ENCODE measurements at regions not wholly inside any gene's neighbourhood (a gene's known extent, or its start where the extent isn't known, plus 50 kb on each side); places are given as distances from the start of the nearest gene placed in this dataset.
A peak's percentile ranks its signal among the peaks of the same experiment; 100 is the strongest.

DNA sequence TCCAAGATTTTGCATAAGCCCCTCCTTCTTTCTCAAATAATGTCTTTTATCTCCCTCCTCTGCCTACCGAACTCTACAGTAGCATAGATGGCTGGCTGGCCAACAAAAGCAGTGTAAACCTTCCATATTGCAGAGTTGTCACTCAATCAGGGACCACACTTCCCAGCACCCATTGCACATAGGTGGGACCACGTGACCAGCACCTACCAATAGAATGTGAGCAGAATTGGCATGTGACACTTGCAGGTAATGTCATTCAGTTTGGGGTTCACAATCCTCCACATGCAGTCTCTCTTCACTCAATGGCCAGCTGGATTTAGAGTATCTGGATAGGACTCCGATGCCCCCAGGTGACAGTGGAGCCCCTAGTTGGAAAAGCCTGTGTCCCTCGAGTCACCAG is 190.3 kb upstream of the CRY1 start:
- DNase-seq: no peak

DNA sequence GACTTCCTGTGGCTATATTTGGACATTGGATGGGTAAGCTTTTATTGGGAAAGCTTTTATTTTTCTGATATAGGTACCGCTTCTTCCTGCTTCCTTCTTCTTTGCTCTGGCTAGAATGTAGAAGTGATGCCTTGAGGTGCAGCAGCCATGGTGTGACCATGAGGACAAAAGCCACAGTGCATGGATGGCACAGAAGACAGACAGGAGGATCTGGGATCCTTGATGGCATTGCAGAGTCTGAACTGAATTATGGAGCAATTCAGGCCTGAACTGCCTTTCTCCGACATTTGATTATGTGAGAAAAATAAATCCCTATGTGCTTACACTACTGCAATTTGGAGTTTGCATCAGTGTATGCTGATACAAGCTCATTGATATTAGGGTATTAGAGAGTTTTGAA is 191.3 kb upstream of the CRY1 start:
- DNase-seq: no peak

DNA sequence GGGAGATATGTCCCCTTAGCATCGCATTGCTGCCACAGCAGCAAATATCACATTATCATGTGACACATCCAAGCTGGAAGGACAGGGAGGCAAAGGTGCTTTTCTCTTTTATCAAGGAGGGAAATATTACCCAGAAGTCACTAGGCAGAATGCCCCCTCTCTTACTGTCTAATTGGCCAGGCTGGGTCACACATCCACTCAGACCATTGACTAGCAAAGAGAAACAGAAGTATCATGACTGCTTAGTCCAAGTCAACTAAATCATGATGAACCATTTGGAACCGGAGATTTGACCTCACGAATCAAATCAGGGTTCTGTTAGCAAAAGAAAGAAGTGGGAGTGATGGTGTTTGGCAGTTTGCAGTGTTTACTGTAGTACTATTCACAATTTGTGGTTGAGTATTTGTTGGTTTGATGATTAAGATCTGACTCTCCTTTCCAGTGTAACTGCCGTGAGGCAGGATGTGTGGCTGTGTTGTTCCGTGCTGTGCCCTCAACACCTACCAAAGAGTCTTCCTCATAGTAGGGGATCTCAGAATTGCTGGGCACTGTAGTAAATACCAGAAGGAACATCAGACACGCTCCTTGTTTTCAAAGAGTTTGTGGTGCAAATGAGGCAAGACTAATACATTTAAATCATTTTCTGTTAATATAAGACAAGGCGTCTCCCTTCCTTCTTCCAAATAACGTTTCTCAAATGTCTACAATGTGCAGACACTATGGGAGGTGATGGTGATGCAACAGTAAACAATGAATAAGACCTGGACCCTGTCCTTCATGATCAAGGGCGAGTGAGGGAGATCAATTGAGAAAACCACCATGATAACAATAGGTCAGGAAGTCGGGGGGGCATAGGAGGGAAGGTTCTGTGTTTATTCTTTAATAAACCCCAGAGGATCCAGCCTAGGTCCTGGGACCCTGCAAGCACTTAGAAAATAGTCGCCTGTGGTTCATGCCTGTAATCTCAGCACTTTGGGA is 194.4 kb upstream of the CRY1 start:
- DNase-seq: no peak

DNA sequence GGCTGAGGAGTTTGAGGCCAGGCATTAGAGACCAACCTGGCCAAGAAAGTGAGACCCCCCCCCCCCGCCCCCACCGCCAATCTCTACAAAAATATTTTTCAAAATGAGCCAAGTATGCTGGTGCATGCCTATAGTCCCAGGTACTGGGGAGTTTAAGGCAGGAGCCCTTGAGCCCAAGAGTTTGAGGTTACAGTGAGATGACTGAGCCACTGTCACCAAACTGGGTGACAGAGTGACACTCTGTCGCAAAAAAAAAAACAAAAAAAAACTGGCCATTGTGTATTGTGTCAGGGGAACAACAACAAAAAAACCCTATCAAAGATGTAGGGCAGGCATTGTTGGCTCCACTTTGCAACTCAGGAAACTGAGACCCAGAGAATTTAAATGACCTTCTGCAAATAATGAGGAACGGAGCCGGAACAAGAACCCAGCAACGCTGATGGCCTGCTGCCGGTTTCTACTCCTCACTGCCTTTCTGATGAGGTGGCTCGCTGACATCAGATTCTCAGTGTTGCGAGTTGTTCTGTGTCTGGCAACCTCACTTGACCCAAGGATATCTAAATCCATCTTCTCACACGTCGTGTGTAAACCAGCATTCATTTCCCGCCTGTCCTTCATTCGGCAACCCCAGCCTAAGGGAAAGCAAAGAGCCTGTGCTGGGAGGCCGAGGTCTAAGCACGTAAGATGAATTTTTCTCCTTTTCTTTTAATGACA is 195.2 kb upstream of the CRY1 start:
- DNase-seq: no peak

DNA sequence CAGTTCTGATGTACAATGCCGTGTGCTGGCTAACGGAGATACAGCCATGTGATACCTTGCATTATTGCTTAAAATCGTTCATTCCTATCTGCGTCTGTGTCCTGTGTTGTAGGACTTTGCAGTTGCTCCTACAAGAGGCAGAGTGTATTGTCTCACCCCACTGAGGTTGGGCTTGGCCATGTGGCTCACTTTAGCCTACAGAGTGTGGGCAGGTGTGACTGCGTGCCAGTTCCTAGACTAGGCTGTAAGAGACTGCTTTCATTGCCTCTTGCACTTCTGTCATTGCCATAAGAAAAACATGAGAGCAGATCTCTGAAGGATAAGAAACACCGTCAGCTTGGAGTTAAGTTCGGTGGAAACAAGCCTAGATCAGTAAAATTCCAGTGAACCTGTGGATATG is 197.7 kb upstream of the CRY1 start:
- no peak for DNase-seq

DNA sequence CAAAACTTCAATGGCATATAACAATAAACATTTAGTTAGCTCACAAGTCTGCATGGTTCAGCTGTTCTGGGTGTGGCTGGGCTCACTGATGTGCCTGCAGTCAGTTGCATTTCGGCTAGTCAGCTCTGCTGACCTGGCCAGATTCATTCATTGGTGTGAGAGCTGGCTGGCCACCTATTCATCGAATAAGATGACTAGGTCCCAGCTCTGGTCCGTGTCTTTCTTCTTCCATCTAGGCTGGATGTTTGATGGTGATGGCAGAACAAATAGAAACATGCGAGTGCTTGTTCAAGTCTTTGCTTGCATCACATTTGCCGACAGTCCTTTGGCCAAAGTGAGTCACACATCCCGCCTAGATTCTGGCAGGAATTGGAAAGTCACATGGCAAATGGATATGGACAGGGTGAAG is 203.3 kb upstream of the CRY1 start:
- no peak for DNase-seq

DNA sequence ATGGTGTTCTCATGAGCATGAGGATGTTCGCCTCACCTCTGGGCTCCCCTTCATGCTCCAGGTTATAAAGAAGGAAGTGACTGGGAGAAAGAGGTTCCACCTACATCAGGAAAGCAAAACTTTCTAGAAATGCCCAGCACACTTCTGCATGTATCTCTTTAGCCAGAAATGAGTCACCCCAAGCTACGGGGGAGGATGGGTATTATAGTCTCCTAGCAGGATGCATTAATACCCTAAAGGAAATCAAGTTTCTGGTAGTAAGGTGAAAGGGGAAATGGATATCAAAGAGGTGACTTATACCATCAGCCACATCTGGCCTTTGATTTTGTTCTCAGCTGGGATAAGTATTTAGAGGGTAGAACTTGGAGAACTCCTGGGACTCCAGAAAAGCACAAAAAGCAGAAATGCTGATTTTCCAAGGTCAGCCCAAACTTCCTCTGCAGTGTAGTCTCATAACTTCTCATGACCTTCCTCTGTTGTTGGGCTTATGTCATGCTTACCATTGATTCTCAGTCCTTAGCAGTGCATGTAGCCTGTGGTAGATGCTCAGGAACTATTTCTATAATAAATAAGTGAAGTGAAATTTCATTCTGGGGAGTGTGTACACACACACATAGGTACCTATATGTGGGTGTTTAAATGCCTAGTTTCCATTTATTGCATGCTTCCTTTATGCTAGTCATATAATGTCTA is 209.4 kb upstream of the CRY1 start:
- peak; percentile 38 to 47 for DNase-seq

DNA sequence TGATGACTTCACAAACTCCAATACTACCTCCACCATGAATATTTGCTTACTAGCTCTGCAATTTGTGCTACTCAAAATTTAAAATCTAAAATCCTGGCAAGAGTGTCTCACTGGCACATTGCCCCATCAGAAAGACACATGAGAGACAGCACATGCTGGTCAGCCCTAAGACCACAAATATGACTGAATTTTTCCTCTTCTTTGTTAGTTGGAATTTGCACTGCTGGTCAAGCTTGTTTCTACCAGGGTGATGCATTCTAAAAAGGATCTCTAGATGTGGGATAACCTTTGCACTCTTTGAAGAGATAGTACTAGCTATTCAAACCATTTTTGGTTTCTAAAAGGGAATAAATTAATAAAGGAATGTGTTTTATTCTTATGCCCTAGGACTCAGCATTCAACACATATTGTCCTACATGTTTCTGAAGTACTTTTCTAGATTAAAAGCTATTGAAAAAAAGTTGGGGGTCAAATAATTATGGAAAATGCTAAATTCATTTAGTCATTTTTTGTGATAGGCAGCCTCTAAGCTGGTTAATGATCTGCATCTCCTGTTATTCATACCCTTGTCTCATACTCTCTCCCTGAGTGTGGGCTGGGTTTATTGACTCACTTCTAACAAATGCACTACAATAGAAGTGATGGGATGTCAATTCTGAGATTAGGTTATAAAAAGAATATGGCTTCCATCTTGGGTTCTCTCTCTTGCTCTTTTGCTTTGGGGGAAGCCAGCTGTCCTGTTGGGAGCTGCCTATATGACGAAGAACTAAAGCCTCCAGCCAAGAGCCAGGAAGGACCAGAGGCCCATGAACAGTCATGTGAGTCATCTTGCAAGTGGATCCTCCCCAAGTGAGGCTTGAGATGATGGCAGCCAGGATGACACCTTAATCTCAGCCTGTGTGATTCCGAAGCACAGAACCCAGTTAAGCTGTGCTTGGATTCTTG is 211.5 kb upstream of the CRY1 start:
- no peak for DNase-seq

DNA sequence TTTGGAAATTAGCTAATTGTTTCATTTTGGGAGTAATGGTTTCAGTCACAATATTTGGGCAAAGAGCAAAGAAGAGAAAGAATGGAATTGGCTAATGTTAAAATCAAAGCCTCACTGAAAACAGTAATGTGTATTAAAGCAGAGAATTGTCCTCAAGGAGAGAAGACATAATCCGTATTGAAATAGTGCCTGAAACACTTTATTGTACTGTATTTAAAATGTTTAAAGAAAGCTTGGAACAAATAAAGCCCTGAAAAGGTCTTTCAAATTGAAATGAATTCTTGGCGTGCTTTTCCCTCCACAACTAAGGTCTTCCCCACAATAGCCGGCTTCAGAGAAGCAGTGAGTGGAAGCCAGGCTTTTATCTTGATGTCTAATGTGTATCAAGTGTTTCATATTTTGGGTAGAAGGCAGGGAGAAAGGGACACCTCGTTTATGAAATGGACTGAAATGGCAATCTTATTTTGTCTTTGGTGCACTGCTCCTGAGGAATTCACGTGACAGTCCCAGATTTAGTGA is 212.9 kb upstream of the CRY1 start:
- DNase-seq: no peak

DNA sequence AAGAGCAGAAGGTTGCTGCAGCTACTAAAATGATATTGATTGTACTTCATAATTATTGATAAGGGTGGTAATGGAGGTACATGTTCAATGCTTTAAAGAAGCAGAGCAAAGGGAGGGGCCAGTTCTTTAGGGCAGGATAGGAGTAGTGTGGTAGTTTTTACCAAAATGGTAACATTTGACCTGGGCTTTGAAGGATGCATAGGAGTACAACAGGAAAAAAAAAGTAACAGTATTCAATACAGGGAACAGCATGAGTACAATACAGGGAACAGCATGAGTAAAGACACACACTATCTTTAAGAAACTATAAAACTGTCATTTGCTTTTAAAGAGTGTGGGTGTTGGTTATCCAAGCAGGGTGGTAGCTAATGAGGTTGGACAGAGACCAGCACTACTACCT is 215.0 kb upstream of the CRY1 start:
- no peak for DNase-seq

DNA sequence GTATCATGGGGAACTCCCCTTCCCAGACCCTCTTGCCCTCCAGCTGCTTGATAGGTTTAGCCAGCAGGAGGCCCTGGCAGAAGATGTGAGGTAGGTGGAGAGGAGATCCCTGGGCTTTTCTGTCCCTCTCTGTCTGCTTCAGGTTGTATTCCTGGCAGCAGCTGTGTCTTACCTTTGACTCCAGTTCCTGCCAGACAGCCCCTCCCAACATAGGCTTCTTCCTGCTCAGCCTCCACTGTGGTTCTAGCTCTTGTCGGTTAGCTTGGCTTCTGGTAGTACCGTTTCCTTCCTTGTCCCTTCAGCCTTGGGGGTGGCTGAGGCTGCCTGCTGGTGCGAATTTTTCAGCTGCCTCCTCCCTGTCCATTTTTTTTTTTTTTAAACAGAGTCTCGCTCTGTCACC is 215.7 kb upstream of the CRY1 start:
- no peak for DNase-seq

DNA sequence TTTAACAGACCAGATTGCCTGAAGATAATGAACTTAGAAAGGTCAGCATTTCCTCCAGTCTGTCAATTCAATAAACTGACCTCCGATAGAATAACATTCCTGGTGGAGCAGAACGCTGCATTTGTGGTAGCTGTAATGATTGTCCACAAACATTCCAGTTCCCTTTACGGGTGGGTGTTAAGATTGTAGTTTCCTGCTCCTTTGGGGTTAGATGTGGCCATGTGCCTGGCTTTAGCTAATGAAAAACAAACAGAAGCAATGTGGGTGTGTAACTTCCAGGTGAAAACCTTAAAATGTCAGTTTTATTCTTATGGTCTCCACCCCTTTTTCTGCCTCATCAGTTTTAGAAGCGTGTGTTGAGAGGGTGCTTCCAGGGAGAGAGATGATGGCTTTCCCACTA is 217.3 kb upstream of the CRY1 start:
- no peak for DNase-seq

DNA sequence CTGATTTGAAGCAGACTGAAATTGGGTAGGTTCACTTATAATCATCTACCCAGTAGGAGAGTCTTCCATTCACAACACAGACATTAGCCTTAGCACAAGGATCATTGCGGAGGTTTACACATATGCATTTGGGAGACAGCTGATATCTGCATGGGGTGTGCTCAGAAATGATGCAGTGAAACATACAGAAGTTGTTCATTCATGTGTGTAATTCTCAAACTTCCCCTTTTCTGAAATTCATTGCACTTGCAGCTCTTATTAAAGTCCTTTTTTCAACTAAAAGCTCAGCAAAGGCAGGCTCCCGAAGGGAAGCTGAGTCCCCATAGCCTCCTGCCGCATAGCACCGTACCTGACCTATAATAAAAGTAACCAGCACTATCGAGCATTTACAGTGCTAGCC is 218.3 kb upstream of the CRY1 start:
- DNase-seq: peak in 1 of 2 donors; percentile 25

DNA sequence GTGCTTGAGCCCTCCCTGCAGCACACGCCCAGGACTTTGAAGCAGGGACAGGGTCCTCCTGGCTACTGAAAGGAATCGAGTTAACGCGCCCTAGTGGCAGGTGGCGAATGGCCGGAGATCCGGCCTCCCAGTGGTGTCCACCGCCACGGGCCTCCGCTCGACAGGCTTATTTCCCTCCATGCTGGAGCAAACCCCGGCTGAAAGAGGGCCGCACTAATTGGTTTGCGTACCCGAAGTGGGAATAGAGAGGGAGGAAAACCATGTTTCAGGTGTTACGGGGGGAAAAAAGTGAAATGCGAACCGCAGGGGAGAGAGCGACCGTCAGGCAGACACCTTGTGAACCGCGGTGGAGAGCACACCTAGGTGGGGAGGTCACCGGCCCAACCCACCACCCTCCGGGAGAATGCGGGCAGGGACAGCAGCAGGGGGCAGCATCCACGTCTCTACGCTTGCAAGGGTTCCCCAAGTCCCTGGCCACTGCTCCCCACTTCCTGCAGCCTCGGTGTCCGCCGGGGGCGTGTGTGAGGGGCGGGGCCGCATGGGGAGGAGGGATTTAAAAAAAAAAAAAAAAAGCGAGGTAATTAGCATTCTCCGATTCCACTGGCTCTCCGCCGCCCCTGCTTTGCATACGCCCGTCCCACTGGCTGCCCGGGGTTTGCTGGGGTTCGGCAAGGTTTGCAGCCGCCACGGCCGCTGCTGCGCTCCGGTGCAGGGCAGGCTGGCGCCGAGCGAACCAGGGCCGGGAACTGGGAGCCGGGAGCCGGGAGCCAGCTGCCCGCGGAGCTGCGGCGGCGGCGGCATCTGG is 224.6 kb upstream of the CRY1 start:
- DNase-seq: peak; percentile 79 to 84

DNA sequence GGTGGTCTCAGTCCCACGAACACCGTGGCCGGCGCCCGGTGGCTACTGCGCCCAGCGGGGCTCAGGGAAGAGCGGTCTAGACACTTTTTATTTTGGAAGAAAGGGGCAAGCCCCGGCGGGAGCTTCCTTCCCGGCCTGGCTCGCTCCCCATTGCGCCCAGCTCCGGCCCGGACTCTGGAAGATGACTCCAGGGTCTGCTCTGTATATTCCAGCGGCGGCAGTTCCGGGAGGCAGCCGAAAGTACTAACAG is 225.1 kb upstream of the CRY1 start:
- no peak for DNase-seq

DNA sequence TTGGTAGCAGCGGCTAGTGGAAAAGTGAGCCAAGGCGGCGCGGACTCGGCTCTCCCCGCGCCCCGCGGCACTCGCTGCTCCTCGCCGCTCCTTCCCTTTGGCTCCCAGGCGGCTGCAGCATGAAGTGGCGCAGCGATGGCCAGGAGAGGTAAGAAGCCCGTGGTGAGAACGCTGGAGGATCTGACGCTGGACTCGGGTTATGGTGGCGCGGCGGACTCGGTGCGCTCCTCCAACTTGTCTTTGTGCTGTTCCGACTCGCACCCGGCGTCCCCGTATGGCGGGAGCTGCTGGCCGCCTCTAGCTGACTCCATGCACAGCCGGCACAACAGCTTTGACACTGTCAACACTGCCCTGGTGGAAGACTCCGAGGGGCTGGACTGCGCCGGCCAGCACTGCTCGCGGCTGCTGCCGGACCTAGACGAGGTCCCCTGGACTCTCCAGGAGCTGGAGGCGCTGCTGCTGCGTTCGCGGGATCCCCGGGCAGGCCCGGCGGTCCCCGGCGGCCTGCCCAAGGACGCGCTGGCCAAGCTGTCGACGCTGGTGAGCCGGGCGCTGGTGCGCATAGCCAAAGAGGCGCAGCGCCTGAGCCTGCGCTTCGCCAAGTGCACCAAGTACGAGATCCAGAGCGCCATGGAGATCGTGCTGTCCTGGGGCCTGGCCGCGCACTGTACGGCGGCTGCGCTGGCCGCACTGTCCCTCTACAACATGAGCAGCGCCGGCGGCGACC is 225.6 kb upstream of the CRY1 start:
- no peak for DNase-seq

DNA sequence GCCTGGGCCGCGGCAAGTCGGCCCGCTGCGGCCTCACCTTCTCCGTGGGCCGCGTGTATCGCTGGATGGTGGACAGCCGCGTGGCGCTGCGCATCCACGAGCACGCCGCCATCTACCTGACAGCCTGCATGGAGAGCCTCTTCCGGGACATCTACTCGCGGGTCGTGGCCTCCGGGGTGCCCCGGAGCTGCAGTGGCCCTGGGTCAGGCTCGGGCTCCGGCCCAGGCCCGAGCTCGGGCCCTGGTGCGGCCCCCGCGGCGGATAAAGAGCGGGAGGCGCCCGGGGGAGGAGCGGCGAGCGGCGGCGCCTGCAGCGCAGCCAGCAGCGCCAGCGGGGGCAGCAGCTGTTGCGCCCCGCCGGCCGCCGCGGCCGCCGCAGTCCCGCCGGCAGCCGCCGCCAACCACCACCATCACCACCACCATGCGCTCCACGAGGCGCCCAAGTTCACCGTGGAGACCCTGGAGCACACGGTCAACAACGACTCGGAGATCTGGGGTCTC is 226.2 kb upstream of the CRY1 start:
- no peak for DNase-seq

DNA sequence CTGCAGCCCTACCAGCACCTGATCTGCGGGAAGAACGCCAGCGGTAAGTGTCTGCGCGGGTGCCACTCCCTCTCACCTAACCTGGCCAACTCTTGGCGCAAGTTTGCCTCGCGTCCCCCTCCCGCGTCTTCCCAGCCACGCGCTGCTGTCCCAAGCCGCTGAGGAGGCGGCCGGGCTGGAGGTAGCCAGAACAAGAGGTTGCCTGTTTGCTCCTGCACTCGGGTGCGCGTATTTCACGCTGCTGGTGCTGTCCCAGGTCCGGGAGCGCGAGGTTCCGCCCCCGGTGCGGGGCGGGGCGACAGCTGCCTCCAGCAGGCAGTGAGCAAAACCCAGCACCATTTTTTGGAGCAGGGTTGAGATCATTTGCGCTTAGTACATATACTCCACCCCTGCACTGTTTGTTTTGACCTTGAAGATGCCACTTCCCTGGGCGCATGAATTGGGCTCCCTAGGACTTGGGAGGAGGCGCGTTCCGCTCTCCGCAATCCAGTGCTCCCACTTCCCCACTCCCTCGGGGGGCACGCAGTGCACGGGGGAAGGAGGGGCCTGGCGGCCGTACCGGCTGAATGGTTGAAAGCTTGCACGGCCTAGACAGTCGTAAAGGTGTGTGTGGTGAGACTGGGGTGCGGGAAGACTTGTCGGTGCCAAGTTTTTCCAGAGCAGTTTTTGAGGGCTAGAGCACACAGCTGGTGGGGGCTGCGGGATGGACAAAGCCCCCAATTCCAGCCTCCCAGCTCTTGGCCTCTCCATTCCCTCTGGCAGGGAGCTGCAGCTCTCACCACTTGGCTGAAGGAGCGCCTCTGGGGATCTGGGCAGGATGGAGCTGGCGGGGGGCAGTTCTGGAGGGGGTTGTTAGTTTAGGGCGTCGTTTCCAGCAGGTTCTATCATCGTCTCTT is 226.9 kb upstream of the CRY1 start:
- peak; percentile 40 to 66 for DNase-seq

DNA sequence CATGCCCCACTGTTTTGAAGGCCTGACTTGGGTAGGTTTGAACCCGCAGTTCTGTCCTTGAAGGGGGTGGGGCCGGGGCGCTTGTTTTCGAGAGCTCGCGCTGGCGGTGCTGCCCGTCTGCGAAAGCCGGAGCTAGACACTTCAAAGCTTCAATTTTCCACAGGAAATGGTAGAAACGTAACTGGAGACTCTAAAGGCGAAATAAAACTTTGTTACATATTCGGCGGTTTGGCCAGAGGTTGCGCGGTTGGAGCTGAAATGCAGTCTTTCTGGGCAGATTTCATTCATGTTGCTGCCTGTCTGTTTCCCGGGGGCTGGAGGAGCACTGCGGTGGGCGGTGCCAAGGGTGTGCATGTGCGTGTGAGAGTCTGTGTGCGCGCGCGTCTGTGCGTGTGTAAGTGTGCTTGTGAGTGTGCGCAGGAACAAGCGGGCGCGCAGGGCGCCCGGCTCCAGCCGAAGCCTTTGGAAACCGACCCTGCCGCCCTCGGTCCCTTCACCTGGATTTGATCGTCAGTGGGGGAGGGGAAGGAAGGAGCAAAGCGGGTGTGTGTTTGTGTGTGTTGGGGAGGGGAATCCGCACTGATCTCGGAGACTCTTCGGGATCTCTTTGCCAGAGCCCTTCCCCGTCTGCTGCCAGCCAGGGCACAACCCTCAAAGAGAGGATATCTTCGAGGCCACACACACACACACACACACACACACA is 227.7 kb upstream of the CRY1 start:
- no peak for DNase-seq

Measured in inflammatory macrophage treated with lipopolysaccharide for 1 hour (primary cell).